SK-N-SH (cell line): ENCODE measurements at regions not wholly inside any gene's neighbourhood (a gene's known extent, or its start where the extent isn't known, plus 50 kb on each side); places are given as distances from the start of the nearest gene placed in this dataset.

Experiments
- CTCF ChIA-PET: fragments of 300-600, 350-600 bp; formaldehyde crosslinking; extraction: SDS; loops from one replicate; lab custom pipeline; 2021; lab: Yijun Ruan, JAX
- POLR2A ChIA-PET: fragments of 350-600 bp; sonication (Branson Sonifier 250); formaldehyde crosslinking; extraction: SDS; loops from one replicate; lab custom pipeline; 2020; ENCODE audit warnings: antibody characterized with exemption, inconsistent platforms; lab: Yijun Ruan, JAX
- DNase-seq: peaks from one replicate; pipeline ENCODE4 v3.0.0; 2012
- H2AFZ ChIP-seq: fragments of 200-600 bp; sonication (generic); 2 replicates; pipeline ENCODE4 v1.8.1; 2016; ENCODE audit warnings: antibody characterized with exemption, mild to moderate bottlenecking, low read depth
- H3F3A ChIP-seq: fragments of 200-600 bp; sonication (generic); replicated peaks from 2 replicates; pipeline ENCODE3; 2016; ENCODE audit warnings: antibody characterized with exemption, mild to moderate bottlenecking; ENCODE audit not compliant: insufficient read depth
- H3K27ac ChIP-seq, 2 experiments: fragments of 200-500 bp in 1 of 2; fragments of 200-600 bp in 1 of 2; sonication (Bioruptor generic) in 1 of 2; sonication (generic), shearing (Covaris generic) in 1 of 2; 2 replicates each; pipeline versions ENCODE4 v1.5.1 to v1.6.1; 2014 to 2016; ENCODE audit warnings: low read depth in 2 of 2, inconsistent platforms in 1 of 2, low read length in 1 of 2, mild to moderate bottlenecking in 1 of 2, mixed read lengths in 1 of 2
- H3K27me3 ChIP-seq: fragments of 200-600 bp; sonication (generic), shearing (Covaris generic); 2 replicates; pipeline ENCODE4 v1.6.1; 2016; ENCODE audit warnings: mixed run types; ENCODE audit not compliant: insufficient read depth
- H3K36me3 ChIP-seq, 2 experiments: fragments of 200-500 bp in 1 of 2; fragments of 200-600 bp in 1 of 2; sonication (Bioruptor generic) in 1 of 2; sonication (generic) in 1 of 2; replicated peaks in 1 of 2; 2 replicates each; pipeline versions ENCODE3 to v1.5.1; 2014 to 2016; ENCODE audit warnings: low read length in 1 of 2, mild to moderate bottlenecking in 1 of 2; ENCODE audit not compliant: insufficient read depth in 2 of 2, control insufficient read depth in 1 of 2
- H3K4me1 ChIP-seq, 2 experiments: fragments of 200-500 bp in 1 of 2; fragments of 200-600 bp in 1 of 2; sonication (Bioruptor generic) in 1 of 2; sonication (generic), shearing (Covaris generic) in 1 of 2; 2 replicates each; pipeline versions ENCODE4 v1.5.1 to v1.6.1; 2014 to 2016; ENCODE audit warnings: low read depth in 1 of 2, low read length in 1 of 2, mixed run types in 1 of 2; ENCODE audit not compliant: insufficient read depth in 2 of 2, control insufficient read depth in 1 of 2
- H3K4me2 ChIP-seq: fragments of 200-600 bp; sonication (generic), shearing (Covaris generic); 2 replicates; pipeline ENCODE4 v1.6.1; 2017; ENCODE audit warnings: mixed run types
- H3K4me3 ChIP-seq, 2 experiments: fragments of 200-500 bp in 1 of 2; fragments of 200-600 bp in 1 of 2; sonication (Bioruptor generic) in 1 of 2; sonication (generic), shearing (Covaris generic) in 1 of 2; 2 replicates each; pipeline versions ENCODE4 v1.5.1 to v1.8.1; 2014 to 2016; ENCODE audit warnings: low read depth in 2 of 2, inconsistent platforms in 1 of 2, low read length in 1 of 2, mild to moderate bottlenecking in 1 of 2, mixed read lengths in 1 of 2, moderate library complexity in 1 of 2
- H3K79me2 ChIP-seq: fragments of 200-600 bp; sonication (generic); 2 replicates; pipeline ENCODE4 v1.8.1; 2017; ENCODE audit warnings: mild to moderate bottlenecking; ENCODE audit not compliant: insufficient read depth
- H3K9ac ChIP-seq: fragments of 200-600 bp; sonication (generic); 2 replicates; pipeline ENCODE4 v1.6.1; 2017; ENCODE audit warnings: mixed run types
- H3K9me2 ChIP-seq: fragments of 200-600 bp; sonication (generic); 2 replicates; pipeline ENCODE4 v1.6.1; 2017; ENCODE audit warnings: mixed run types
- H3K9me3 ChIP-seq: fragments of 200-600 bp; sonication (generic); 2 replicates; pipeline ENCODE4 v1.6.1; 2017; ENCODE audit warnings: mixed run types, mild to moderate bottlenecking, moderate library complexity
- H4K20me1 ChIP-seq: fragments of 200-600 bp; sonication (generic); 2 replicates; pipeline ENCODE4 v1.6.1; 2017; ENCODE audit warnings: mild to moderate bottlenecking, mixed run types; ENCODE audit not compliant: insufficient read depth
- CTCF ChIP-seq: fragments of 200-600 bp; sonication (generic); IDR thresholded peaks from 2 replicates; pipeline ENCODE4 v1.6.1; 2017; ENCODE audit warnings: antibody characterized with exemption, mild to moderate bottlenecking, moderate library complexity
- FOSL2 ChIP-seq: IDR thresholded peaks from 2 replicates; pipeline ENCODE4 v1.4.0; 2012; ENCODE audit warnings: low read depth, mild to moderate bottlenecking, moderate library complexity, borderline replicate concordance
- FOXM1 ChIP-seq: IDR thresholded peaks from 2 replicates; pipeline ENCODE4 v1.4.0; 2012; ENCODE audit warnings: low read depth, mild to moderate bottlenecking
- GATA2 ChIP-seq: sonication (generic); formaldehyde crosslinking; IDR thresholded peaks from 2 replicates; pipeline ENCODE4 v1.5.0; 2020; ENCODE audit warnings: mild to moderate bottlenecking, missing genetic modification reagents
- JUND ChIP-seq: IDR thresholded peaks from 2 replicates; pipeline ENCODE4 v1.4.0; 2012
- MAX ChIP-seq: IDR thresholded peaks from 2 replicates; pipeline ENCODE4 v1.4.0; 2012; ENCODE audit warnings: low read depth
- MXI1 ChIP-seq: IDR thresholded peaks from 2 replicates; pipeline ENCODE4 v1.6.1; 2012; ENCODE audit warnings: mild to moderate bottlenecking, low read depth, low read length, improper control_type of control experiment
- NRF1 ChIP-seq: IDR thresholded peaks from 2 replicates; pipeline ENCODE4 v1.6.1; 2012; ENCODE audit warnings: low read depth, mild to moderate bottlenecking, low read length
- PBX3 ChIP-seq: IDR thresholded peaks from 2 replicates; pipeline ENCODE4; 2012
- RAD21 ChIP-seq: IDR thresholded peaks from 2 replicates; pipeline ENCODE4 v1.6.1; 2012; ENCODE audit warnings: mild to moderate bottlenecking, low read length
- REST ChIP-seq: IDR thresholded peaks from 2 replicates; pipeline ENCODE4 v1.6.1; 2012; ENCODE audit warnings: mild to moderate bottlenecking, low read depth, low read length, moderate library complexity
- RXRA ChIP-seq: IDR thresholded peaks from 2 replicates; pipeline ENCODE4 v1.4.0; 2012; ENCODE audit warnings: low read depth, mild to moderate bottlenecking, borderline replicate concordance
- SIN3A ChIP-seq: IDR thresholded peaks from 2 replicates; pipeline ENCODE4 v1.6.1; 2012; ENCODE audit warnings: low read depth, mild to moderate bottlenecking, low read length, moderate library complexity, borderline replicate concordance
- TCF12 ChIP-seq: IDR thresholded peaks from 2 replicates; pipeline ENCODE4 v1.4.0; 2012
- TEAD4 ChIP-seq: IDR thresholded peaks from 2 replicates; pipeline ENCODE4 v1.4.0; 2012; ENCODE audit warnings: mild to moderate bottlenecking, borderline replicate concordance; ENCODE audit not compliant: insufficient read depth
- USF1 ChIP-seq: IDR thresholded peaks from 2 replicates; pipeline ENCODE4 v1.4.0; 2012; ENCODE audit warnings: low read depth, borderline replicate concordance
- YY1 ChIP-seq: IDR thresholded peaks from 2 replicates; pipeline ENCODE4 v1.4.0; 2012; ENCODE audit warnings: low read depth, mild to moderate bottlenecking
- WGBS: methylation state at CpG from one replicate; pipeline ENCODE4 v1.1.6; 2017; ENCODE audit warnings: low lambda C conversion rate; 5-methylcytosine and 5-hydroxymethylcytosine counted together

- Histone ChIP-seq H3K4me2 (no peak overlapping the region), H4K20me1 (no peaks in the 10 kb centered on the region), H3K27ac (no peak overlapping the region), H3K36me3 (no peaks in the 10 kb centered on the region), H3K9ac (no peak overlapping the region), H3K4me3 (no peak overlapping the region), H2AFZ (no peak overlapping the region), H3K9me2 (no peaks in the 10 kb centered on the region), H3K9me3 (no peaks in the 10 kb centered on the region), H3K79me2 (no peaks in the 10 kb centered on the region), H3K4me1 (no peaks in the 10 kb centered on the region), H3F3A (no peaks in the 10 kb centered on the region), H3K27me3 (no peaks in the 10 kb centered on the region)
- POLR2A ChIA-PET, result no interaction called here
- DNase-seq, result no peak
- TF ChIP-seq CTCF (no peak), REST (no peak), FOSL2 (no peak), YY1 (no peak), RAD21 (no peak), RXRA (no peak), NRF1 (no peak), JUND (no peak), PBX3 (no peak), MXI1 (no peak), USF1 (no peak), MAX (no peak), SIN3A (no peak), TCF12 (no peak), FOXM1 (no peak), GATA2 (CRISPR knock-in tag) (no peak), TEAD4 (no peak)
- WGBS, result 0% methylated on average over 1 of the region's 1 CpG
- CTCF ChIA-PET, result interaction anchor here (6.1 kb wide), 1 partner anchor 265 kb away, joined by 90 read pairs; no protein-coding TSS in a partner anchor
Measured at GRCh38 chr17:11142231-11142630, 98.8 kb upstream of the SHISA6 start.
